HG03520 (cell line): ENCODE measurements at regions not wholly inside any gene's neighbourhood (a gene's known extent, or its start where the extent isn't known, plus 50 kb on each side); places are given as distances from the start of the nearest gene placed in this dataset.
"Not testable (repeated sequence)": the region's sequence is repeated elsewhere in the genome, so short reads cannot be mapped to it uniquely, and the experiment has no call there.

ENCODE experiments used
- ATAC-seq: cut with Tn5 transposase; IDR thresholded peaks from one replicate; pipeline ENCODE4 v1.9.1; 2021; ENCODE audit warnings: mild to moderate bottlenecking, moderate library complexity; ENCODE audit not compliant: unreplicated experiment

DNA sequence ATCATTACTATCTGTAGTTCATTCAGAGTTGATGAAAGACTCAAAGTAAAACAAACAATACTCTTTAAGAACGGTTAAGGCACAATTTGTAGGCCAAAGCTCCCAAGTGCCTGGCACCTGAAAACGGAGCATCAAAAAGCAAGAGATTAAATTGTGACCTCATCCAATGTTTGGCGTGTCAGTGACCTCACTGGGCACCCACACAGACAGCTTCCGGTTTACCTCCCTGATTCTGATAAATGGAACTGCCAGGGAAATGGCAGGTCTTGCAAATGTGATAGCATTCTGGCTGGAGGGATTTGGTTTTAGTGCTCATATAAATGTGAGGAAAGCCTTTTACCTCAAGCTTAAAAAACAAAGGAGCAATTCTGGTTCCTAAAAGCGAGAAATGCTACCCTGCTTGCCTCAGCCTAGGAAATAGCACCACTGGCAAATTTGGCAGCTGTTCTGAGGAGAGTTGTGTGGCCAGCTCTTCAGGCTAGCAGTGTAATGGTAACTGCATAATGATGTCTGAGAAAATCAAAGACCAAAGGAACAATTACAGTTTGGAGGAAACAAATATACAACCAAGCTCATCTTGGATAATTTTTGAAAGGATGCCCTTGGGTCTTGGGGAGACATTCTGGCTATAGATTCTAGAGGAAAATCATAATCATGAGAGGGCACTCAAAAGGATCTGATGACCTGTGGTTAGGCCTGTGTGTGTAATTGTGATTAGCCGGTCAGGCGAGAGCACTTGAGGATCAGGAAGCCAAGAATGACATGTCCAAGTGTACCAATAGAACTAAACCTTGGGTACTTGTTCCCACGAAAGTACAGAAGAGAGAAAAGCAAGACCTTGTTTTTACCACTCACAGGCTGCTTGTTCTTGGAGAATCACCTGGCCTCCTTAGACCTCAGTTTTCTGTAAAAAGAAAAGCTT, 174.3 kb downstream of the TFAP2B start:
- no peak for ATAC-seq

DNA sequence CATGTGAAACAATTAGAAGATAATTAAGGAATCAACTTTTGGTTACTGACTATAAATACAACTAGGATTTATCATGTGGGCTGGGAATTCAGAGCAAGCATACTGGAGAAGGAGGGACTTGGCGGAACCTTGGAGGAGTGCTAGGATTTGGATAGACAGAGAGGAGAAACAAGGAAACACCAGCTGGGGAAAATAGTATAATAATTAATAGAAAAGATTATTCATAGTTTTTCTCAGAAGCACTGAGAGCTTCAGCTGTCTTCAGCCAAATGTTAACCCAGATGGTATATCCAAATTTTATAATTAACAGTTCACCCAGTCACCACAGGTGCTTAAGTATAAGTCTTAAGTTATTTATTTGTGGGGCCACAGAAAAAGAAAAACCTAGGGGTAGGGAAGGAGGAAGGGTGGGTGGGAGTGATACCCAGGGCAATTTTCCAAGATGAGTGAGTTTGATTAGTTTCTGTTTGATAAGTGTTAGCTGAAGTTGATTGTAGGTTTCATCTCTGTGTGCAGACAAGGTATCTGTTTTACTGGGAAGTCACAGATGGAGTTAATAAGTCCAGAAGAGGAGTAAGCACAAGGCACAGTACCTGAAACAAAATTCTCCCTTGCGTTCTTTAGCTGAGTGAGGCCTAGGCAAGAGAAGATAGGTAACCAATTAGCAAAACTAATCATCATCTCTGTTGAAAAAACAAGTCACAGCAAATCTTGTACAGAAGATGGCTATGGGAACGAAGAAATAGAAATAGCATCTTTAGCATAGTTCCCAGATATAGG, 175.5 kb downstream of the TFAP2B start:
- no peak for ATAC-seq

DNA sequence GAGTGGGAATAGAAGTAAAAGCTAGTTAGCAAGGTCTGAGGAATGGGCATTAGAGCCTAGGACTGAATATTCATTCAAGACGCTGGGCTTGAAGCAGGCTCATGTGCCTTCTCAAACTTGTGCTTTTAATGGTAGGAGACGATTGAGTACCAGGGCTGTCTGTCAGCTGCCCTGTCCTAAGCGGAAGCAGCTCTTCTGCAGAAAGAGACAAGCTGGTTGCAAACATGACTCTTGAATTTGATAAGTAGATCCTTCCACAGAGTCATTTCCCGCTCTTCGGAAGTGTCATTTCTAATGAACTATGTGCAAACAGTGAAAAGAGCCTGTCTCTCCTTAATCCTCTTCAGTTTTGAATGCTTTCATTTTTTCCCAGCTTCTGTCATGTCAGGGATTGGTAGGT, 176.4 kb downstream of the TFAP2B start:
- no peak for ATAC-seq

DNA sequence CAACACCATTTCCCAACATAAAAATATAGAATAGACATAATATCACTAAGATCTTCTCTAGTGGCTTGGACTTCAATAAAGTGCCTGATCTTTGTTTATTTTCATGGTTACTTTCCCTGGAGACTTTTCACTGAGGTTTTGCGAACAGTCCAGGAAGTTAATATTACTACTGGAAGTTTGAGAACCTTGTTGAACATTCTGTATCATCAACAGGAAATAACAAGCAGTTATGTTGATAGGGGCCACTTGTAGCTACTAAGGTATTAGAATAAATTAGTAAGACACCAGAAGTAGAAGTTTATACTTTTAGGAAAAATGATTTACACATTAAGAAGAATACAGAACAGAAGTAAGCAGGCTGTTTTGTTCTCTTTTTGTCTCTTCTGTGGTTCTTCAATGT, 180.2 kb downstream of the TFAP2B start:
- ATAC-seq: no peak

DNA sequence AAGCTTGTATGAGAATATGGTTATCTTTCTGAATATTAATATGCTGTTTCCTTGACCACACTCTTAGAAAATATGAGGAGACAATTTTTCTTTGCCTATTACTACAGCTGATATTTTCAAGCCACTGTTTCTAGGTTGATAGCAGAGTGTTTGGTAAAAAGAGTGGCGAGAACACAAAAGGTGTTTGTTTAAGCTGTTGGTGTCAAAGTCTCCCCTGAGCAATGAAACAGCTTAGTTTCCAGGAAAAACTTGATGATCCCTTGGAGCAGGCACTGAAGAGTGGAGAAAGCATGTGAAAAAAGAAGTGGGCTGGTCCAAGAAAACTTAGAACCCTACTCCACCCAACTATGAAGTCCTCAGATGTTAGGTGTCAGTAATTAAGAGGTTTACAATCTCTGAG, 182.7 kb downstream of the TFAP2B start:
- no peak for ATAC-seq

DNA sequence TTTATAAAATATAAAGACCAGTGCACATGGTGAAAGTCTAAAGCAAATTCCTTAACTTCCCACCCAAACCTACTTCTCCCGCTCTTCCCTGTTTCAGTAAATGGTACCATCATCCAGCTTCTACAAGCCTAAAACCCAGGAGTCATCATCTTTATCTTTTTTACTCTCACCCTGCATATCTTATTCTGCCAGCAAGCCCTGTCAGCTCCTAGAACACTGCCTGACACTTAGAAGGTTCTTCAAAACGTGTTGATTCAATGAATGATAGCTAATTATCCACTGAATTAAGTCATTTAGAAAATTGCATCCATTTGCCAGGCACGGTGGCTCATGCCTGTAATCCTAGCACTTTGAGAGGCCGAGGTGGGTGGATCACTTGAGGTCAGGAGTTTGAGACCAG, 185.7 kb downstream of the TFAP2B start:
- ATAC-seq: no peak

DNA sequence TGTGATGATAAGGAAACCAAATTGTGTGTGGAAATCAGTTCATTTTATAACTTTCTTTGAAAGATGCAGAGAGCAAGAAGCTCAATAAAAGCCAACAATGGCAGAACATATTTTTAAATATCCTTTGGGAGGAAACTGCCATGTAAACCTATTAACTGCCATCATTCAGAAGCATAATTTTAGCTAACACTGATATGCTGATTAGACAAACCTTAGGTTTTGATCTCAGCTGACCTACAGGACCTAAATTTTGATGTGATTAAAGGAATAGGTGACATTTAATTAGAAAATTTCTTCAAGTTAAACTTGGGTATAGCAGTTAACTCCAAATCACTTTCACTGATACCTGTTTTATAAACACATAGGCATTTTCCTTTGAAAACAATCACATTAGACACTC, 187.1 kb downstream of the TFAP2B start:
- ATAC-seq: no peak

DNA sequence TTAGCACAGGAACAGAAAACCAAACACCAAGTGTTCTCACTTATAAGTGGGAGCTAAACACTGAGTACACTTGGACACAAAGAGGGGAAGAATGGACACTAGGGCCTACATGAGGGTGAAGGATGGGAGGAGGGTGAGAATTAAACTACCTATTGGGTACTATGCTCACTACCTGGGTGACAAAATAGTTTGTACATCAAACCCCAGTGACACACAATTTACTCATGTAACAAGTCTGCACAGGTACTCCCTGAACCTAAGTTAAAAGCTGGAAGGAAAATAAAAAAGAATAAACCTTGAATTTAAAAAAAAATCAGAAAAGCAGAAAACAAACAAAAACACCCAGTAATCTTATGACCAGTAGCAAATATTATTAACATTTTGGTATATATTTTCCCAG, 188.6 kb downstream of the TFAP2B start:
- ATAC-seq: no peak

DNA sequence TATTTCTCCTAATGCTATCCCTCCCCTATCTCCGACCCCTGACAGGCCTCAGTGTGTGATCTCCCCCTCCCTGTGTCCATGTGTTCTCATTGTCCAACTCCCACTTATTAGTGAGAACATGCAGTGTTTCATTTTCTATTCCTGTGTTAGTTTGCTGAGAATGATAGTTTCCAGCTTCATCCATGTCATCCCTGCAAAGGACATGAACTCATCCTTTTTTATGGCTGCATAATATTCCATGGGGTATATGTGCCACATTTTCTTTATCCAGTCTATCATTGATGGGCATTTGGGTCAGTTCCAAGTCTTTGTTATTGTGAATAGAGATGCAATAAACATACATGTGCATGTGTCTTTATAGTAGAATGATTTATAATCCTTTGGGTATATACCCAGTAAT, 190.0 kb downstream of the TFAP2B start:
- ATAC-seq: not testable (repeated sequence)

DNA sequence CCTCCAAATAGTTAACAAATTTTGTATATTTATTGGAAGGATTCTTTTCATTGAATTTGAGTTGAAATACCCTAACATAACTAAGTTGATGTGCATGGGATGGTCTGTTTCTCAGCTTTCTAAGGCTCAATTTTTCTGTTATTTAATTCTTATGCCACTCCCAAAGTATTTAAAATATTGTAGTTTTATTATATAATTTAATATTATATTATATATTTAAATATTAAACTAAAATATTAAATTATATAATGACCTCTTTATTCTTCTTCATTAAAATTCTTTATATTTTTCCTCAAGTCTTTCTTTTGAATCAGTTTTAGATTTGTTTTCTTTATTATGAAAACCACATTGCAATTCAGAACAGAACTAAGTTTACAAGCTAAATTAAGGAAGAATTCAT, 194.7 kb downstream of the TFAP2B start:
- no peak for ATAC-seq

DNA sequence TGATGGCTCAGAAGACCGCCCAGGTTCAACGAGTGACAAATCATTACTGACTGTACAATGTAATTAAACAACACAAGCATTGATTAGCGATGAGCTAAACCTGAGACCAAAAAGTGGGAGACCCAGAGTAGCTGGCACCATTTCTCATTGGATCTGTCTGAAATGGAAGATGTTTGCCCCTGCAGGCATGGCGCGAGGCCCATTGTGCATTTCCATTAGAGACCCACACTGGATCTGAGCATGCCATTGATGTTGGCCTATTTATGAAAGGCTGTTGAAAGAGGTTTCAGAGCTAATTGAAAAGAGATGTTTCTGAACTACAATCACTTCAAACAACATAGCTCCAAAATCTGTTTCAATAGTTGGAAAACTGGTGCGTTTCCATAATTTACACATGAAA, 196.7 kb downstream of the TFAP2B start:
- ATAC-seq: no peak

DNA sequence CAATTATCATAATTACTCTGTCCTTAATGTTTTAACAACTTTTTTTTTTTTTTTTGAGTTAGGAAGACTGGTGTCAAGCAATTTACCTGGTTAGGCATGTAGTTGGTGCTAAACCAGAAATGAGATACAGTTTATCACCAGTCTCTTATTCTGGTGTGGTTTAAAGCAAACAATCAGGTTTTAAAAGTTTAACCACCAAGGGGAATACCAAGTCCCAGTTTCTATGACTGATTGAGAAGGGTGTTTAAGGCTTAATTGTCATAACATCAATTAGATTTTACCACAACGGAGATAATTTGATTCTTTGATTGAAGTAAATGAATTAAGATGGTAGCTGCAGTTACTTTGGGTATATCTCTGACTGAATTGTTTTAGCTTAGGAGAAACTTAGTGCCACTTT, 197.8 kb downstream of the TFAP2B start:
- ATAC-seq: no peak

DNA sequence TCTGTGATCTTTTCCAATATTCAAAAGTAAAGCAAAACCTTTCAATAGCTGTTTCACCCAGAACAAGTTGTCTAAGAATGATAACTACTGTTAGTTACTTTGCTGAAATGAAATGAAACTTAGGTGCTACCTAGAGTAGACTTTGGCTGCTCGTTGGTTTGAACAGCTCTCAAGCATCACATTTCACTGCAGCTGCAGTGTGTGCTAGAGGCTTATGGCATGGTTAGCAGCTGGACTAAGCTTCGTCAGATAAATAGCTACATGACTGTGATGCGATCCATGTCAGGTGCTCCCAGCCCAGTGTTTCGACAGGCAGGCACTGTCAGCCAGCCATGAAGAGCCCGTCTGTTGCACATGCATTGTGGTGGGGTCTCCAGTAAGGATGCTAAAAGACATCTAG, 201.1 kb downstream of the TFAP2B start:
- no peak for ATAC-seq

DNA sequence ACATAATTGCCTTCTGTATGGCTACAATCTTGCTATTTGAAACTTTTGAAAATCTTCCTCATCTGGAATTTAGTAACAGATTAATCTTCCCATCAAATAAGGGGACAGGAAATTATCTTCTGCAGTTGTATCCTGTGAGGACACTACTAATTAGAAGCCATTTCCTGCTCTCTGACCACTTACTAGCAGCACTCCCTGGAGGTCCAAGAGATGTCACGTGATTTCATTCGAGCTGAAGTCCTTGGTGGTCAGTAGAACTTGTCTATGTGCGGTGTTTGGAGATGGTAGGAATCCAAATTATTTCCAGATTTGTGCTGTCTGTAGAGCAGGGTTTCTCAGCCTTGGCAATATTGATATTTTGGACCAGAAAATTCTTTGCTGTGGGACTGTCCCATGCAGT, 202.5 kb downstream of the TFAP2B start:
- no peak for ATAC-seq

DNA sequence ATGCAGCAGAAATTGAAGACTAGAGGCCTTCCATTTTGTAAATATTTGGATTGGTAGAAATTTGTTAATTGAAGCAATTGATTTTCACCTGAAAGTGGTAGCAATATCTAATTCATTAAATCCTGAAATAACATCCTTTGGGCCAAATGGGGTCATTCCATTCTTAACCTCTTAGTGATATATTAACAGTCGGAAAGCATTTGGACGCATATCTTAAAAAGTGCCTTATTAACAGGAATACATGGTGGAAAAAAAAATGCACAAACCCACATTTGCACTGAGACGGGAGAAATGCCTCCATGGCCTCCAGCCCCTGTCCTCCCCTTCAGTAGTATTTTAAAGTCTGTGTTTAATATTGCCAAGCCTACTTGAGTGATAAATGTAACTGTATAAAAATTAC, 205.5 kb downstream of the TFAP2B start:
- ATAC-seq: no peak

DNA sequence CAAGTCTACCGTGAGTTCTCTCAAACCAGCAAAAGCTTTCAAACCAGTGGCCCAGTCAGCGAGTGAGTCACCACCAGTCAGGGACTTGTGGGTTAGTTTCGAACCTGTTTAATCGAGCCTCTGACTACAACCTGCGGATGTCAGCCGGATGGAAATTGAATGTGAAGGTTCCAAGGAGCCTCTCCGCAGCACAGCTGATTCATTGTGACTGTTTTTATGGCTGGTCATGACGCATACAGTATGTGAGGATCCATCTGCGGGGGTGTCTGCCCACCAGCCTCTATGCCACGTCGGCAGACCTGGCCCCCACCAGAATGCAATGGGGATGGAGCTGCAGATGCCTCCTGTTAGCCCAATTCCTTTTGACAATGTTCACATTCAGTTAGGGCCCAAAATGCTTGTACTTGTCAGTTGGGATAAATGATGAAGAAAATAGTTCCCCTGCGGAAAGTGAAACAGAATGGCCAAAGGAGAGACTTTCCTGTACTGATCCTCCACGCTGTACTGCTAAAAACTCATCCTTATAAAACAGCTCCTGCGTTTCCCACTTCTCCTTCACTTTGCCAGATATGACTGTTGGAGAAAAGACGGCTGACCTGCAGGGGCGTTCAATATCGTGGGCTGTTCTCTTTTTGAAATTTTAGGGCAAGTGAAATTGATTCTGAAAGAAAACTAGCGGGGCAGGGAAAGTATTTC, 206.6 kb downstream of the TFAP2B start:
- ATAC-seq: no peak

DNA sequence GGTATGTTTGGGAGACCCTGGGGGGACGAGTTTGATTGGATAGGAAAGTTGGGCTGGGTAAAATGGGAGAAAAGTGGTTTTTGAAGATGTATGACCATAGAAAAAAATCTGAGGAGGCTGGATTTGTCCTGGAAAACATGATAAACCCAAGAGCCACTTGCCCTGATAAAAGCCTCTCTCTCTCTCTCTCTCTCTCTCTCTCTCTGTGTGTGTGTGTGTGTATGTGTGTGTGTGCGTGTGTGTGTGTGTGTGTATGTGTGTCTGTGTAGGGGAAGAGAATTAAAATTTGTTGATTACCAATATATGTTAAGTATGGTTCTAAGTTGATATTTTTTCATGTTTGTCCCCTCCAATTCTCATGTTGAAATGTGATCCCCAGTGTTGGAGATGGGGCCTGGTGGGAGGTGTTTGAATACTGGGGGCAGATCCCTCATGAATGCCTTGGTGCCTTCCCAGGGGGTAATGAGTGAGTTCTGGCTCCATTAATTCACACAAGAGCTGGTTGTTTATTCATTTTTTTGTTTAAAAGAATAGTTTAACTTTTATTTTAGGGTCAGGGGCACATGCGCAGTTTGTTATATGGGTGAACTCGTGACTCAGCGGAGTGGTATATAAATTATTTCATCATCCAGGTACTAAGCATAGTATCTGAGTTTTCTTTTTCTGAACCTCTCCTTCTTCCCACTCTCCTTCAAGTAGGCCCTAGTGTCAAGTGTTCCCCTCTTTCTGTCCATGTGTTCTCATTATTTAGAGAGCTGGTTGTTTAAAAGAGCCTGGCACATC, 208.8 kb downstream of the TFAP2B start:
- ATAC-seq: no peak

DNA sequence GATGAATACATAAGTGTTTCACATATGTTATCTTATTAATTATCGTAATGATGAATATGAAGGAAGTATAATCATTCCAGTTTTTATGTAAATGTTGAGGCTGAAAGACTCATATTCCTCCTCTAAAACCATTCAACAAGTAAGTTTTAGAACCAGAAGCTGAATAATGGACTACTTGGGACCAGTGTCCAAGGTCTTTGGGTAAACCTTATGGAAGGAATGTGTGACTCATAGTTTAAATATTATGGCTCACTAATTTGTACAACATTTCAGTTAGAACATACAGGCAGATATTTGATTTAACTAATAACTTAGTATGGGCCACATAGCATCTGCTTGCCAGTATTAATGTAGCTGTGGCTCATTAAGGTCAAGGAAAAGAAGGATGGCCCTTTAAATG, 209.6 kb downstream of the TFAP2B start:
- no peak for ATAC-seq

DNA sequence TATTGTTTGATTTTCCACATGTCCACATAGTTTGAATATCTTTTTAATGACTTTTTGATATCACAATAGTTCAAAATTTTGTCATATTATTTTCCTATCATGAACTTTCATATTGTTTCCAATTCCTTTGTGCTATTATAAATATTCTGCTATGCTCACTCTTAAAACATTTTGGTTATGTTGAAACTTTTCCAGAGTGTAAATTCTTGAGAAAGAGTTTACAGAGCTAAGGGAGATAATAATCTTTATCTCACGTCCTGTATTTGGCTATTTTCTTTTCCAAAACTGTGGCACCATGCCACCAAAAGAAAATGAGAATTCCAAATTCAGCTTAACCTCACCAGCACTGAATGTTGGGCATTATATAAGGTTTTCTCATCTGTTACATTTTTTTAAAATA, 210.9 kb downstream of the TFAP2B start:
- no peak for ATAC-seq

DNA sequence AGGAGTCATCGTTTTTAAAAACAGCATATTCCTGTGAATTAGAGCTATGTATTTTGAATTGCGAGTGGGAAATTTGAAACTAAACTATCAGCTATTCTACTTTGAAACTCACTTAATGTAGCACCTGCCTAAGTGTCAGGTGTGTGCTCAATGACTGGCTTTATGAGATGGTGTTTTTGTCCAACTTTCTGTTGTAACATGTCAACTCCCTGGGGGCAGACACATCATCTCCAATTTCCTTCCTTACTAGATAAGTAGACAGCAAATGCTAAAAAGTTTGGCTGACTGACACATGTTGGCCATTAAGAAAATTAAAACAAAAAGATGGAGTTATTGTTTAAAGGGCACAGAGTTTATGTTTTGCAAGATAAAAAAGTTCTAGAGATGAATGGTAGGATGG, 226.9 kb downstream of the TFAP2B start:
- no peak for ATAC-seq
